ENCODE measurements at regions not wholly inside any gene's neighbourhood (a gene's known extent, or its start where the extent isn't known, plus 50 kb on each side); places are given as distances from the start of the nearest gene placed in this dataset.

DNA sequence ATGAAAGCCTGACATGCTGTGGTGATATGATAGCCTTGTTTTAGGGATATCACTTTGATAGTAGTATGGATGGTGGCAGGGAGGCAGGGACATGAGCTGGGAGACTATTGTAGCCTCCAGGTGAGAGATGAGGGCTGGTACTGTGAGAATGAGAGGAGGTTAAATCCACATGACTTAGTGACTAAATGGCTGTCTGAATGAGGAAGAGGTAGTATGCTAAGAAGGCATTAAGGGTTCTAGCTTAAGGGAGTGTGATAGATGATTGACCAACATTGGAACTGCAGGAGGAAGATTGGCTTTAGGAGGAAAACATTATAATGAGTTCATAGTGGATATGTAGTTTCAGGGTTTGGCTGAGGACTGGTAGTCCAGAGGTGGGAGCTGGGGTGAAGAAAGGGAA lies 195.0 kb upstream of the ANK2 start:
- H3K4me1 Mint-ChIP-seq, result peaks cover 36% of the 10 kb centered on the region
- no peak overlapping the region for H3K4me3 Mint-ChIP-seq
- H3K9ac ChIP-seq (ENCODE audit: extremely low read depth, low read length, poor library complexity, severe bottlenecking), result no peak overlapping the region
- no peak overlapping the region for H3K27ac ChIP-seq (ENCODE audit: low read depth, low read length)
- H3K36me3 Mint-ChIP-seq (ENCODE audit: low read depth), result peaks cover 20% of the 10 kb centered on the region
- peaks cover 39% of the 10 kb centered on the region for H3K4me1 ChIP-seq (ENCODE audit: control insufficient read depth, insufficient read depth, low read length)
- TF ChIP-seq, protein P1, sequence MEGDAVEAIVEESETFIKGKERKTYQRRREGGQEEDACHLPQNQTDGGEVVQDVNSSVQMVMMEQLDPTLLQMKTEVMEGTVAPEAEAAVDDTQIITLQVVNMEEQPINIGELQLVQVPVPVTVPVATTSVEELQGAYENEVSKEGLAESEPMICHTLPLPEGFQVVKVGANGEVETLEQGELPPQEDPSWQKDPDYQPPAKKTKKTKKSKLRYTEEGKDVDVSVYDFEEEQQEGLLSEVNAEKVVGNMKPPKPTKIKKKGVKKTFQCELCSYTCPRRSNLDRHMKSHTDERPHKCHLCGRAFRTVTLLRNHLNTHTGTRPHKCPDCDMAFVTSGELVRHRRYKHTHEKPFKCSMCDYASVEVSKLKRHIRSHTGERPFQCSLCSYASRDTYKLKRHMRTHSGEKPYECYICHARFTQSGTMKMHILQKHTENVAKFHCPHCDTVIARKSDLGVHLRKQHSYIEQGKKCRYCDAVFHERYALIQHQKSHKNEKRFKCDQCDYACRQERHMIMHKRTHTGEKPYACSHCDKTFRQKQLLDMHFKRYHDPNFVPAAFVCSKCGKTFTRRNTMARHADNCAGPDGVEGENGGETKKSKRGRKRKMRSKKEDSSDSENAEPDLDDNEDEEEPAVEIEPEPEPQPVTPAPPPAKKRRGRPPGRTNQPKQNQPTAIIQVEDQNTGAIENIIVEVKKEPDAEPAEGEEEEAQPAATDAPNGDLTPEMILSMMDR (conservative IDR thresholded peaks at IDR 0.05), result no peak
- peak overlapping the region; percentile 47 for H3K4me3 ChIP-seq (ENCODE audit: low read length)
- H3K9me3 ChIP-seq (ENCODE audit: control insufficient read depth, low read length), result no peaks in the 10 kb centered on the region
- peak overlapping the region; percentile 77 for H3K27ac Mint-ChIP-seq
- no peaks in the 10 kb centered on the region for H3K27me3 Mint-ChIP-seq (ENCODE audit: insufficient read depth)
- peak; percentile 70 for DNase-seq
- H3K27me3 ChIP-seq (ENCODE audit: control insufficient read depth, insufficient read depth, low read length, poor library complexity, severe bottlenecking), result no peaks in the 10 kb centered on the region
- no peaks in the 10 kb centered on the region for H3K9me3 Mint-ChIP-seq
- H3K36me3 ChIP-seq (ENCODE audit: control insufficient read depth, insufficient read depth, low read length), result no peaks in the 10 kb centered on the region

DNA sequence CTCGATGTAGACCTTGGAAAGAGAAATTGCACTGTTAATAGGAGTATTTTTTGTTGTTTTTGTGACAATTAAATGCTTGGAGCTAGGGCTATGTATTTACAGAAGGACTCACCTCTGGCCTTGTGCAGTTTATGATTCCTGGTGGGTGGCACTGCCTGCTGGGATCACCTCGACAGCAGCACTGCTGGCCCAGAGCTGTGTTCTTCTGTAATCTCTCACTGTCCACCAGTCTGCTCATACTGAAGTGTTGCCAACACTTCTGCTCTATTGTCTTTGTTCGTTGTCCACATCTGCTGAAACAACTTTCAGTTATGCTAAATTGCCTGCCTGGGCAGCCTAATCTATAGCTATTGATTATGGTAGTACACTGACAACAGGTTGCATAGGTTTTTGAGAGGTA lies 194.4 kb upstream of the ANK2 start:
- H3K4me3 ChIP-seq (ENCODE audit: low read length), result peak overlapping the region; percentile 47
- H3K4me3 Mint-ChIP-seq, result no peak overlapping the region
- 80 to 81% methylated on average over 1 to 3 of the region's 3 CpGs for WGBS, 2 experiments (ENCODE audit: insufficient coverage in 1 of 2, insufficient read length in 1 of 2)
- no peaks in the 10 kb centered on the region for H3K27me3 ChIP-seq (ENCODE audit: control insufficient read depth, insufficient read depth, low read length, poor library complexity, severe bottlenecking)
- no peak for DNase-seq
- peaks cover 15% of the 10 kb centered on the region for H3K36me3 Mint-ChIP-seq (ENCODE audit: low read depth)
- no peaks in the 10 kb centered on the region for H3K27me3 Mint-ChIP-seq (ENCODE audit: insufficient read depth)
- no peaks in the 10 kb centered on the region for H3K36me3 ChIP-seq (ENCODE audit: control insufficient read depth, insufficient read depth, low read length)
- no peak overlapping the region for H3K27ac Mint-ChIP-seq
- TF ChIP-seq, protein P1 (conservative IDR thresholded peaks at IDR 0.05), result no peak
- peaks cover 42% of the 10 kb centered on the region for H3K4me1 Mint-ChIP-seq
- peaks cover 44% of the 10 kb centered on the region for H3K4me1 ChIP-seq (ENCODE audit: control insufficient read depth, insufficient read depth, low read length)
- H3K9ac ChIP-seq (ENCODE audit: extremely low read depth, low read length, poor library complexity, severe bottlenecking), result no peak overlapping the region
- no peak overlapping the region for H3K27ac ChIP-seq (ENCODE audit: low read depth, low read length)
- H3K9me3 Mint-ChIP-seq, result no peaks in the 10 kb centered on the region
- no peaks in the 10 kb centered on the region for H3K9me3 ChIP-seq (ENCODE audit: control insufficient read depth, low read length)

- H3K9me3 ChIP-seq (ENCODE audit: control insufficient read depth, low read length), result no peaks in the 10 kb centered on the region
- H3K36me3 ChIP-seq (ENCODE audit: control insufficient read depth, insufficient read depth, low read length), result no peaks in the 10 kb centered on the region
- H3K27me3 ChIP-seq (ENCODE audit: control insufficient read depth, insufficient read depth, low read length, poor library complexity, severe bottlenecking), result no peaks in the 10 kb centered on the region
- H3K9me3 Mint-ChIP-seq, result no peaks in the 10 kb centered on the region
- H3K27me3 Mint-ChIP-seq (ENCODE audit: insufficient read depth), result no peaks in the 10 kb centered on the region
- WGBS, 2 experiments (ENCODE audit: insufficient coverage in 1 of 2, insufficient read length in 1 of 2), result 91% methylated on average over 1 of the region's 1 CpG; no CpG with 5 or more reads in 1 of the 2 experiments
- TF ChIP-seq, protein P1 (conservative IDR thresholded peaks at IDR 0.05), result no peak
- H3K9ac ChIP-seq (ENCODE audit: extremely low read depth, low read length, poor library complexity, severe bottlenecking), result no peak overlapping the region
- H3K4me1 ChIP-seq (ENCODE audit: control insufficient read depth, insufficient read depth, low read length), result peaks cover 52% of the 10 kb centered on the region
- H3K27ac ChIP-seq (ENCODE audit: low read depth, low read length), result no peak overlapping the region
- peaks cover 2% of the 10 kb centered on the region for H3K36me3 Mint-ChIP-seq (ENCODE audit: low read depth)
- H3K4me1 Mint-ChIP-seq, result peaks cover 58% of the 10 kb centered on the region
- no peak overlapping the region for H3K4me3 ChIP-seq (ENCODE audit: low read length)
- no peak overlapping the region for H3K4me3 Mint-ChIP-seq
- H3K27ac Mint-ChIP-seq, result peak overlapping the region; percentile 19
- DNase-seq, result no peak
These were observed 192.0 kb upstream of the ANK2 start for GRCh38 chr4:112857461-112857860.

Data from endodermal cell (in vitro differentiated cells).